AG09319 (cell line): ENCODE measurements at regions not wholly inside any gene's neighbourhood (a gene's known extent, or its start where the extent isn't known, plus 50 kb on each side); places are given as distances from the start of the nearest gene placed in this dataset.

Experiments used
- DNase-seq: peaks from one replicate; pipeline ENCODE4 v3.0.0-alpha.2; 2010; ENCODE audit warnings: low read depth; ENCODE audit errors: extremely low read depth
- CTCF ChIP-seq: IDR thresholded peaks from 2 replicates; pipeline ENCODE4 v1.5.1; 2011; ENCODE audit warnings: low read depth, mild to moderate bottlenecking, inconsistent platforms, low read length, moderate library complexity

GRCh38 chr22:36088292-36088691 is 59.7 kb upstream of the RBFOX2 start:
- no peak for TF ChIP-seq CTCF
- DNase-seq: no peak

- no peak for TF ChIP-seq CTCF
- no peak for DNase-seq
Observed at GRCh38 chr22:36087784-36088183, 59.2 kb upstream of the RBFOX2 start.

DNA sequence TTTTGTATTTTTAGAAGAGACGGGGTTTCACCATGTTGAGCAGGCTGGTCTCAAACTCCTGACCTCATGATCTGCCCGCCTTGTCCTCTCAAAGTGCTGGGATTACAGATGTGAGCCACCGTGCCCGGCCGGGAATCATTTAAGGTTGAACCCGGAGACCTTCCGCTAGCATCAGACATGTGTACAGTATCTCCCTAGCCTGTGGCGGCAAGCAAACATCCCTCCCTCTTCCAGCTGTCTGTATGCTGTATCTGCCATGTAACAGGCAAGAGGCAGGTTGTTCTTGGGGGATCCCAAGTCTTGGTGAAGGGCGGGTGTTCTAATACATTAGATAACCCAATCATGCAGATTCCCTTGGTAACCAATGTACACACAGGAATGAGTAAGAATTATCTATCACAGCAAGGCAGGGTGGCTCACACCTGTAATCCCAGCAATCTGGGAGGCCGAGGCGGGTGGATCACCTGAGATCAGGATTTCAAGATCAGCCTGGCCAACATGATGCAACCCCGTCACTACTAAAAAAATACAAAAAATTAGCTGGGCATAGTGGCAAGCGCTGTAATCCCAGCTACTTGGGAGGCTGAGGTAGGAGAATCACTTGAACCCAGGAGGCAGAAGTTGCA is 58.1 kb upstream of the RBFOX2 start:
- DNase-seq: no peak
- TF ChIP-seq CTCF: no peak

DNA sequence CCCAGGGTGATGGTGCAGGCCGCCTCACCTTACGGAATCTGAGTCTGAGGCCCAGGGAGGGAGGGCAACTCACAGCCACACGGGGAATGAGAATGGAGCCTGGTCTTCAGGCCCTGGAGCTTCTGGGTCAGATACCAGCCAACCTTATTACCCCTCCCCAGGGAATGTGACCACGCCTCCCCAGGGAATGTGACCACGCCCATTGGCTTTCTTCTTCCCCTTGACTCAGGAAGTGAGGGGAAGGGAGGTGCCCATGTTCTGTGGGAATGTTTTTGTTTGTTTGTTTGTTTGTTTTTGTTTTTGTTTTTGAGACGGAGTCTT is 57.5 kb upstream of the RBFOX2 start:
- DNase-seq: no peak
- TF ChIP-seq CTCF: no peak

DNA sequence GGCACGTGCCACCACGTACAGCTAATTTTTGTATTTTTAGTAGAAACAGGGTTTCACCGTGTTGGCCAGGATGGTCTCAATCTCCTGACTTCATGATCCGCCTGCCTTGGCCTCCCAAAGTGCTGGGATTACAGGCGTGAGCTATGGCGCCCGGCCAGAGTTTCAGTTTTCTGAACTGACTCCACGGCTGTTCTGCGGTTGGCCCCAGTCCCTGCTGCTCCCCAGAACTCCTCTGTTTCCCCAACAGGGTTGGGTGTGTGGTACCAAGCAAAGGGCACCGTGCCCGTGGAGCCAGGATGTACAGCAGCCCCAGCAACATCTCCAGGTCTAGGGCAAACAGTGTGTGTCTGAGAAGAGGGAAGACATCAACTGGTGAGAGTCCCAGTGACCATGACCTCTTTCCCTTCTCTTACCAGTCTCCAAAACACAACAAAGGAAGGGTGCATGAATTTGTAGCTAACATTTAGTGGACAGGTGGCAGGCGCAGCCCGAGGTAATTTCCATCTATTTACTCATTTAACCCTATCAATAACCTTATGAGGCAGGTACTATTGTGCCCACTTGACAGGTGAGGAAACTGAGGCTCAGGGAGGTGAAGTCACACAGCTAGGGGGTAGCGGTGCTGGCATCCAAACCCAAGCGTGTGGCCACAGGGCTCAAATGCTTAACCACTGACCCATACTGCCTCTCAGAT is 57.0 kb upstream of the RBFOX2 start:
- TF ChIP-seq CTCF: no peak
- DNase-seq: no peak

DNA sequence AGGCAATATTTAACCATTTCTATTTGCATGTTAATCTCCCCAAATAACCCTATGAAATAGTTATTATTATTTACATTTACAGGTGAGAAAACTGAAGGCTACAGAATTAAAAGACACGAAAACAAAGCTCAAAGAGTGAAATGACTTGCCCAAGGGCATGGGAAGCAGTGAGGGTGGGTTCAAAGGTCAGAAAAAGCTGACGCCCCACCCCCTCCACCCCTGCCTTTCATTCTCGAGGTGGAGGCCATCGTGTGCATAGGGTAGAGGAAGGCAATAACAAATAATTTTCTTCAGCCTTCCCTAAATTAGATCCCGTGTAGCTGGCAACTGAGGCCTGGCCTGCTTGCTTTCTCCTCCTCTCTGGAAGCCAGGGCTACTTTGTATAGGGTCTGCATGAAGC is 56.1 kb upstream of the RBFOX2 start:
- no peak for TF ChIP-seq CTCF
- no peak for DNase-seq

DNA sequence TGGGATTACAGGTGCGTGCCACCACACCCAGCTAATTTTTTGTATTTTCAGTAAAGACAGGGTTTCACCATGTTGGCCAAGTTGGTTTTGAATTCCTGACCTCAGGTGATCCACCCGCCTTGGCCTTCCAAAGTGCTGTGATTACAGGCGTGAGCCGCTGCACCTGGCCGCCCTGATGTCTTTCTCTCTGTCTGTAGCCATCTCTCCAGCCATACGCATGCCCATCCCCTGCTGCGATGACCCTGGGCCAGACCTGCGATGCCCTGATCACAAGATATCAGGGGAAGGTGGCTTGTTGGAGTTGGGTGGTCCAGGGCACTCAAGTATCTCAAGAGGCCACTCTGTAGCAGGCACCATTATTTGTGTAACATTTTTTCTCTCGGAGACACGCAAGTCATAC is 54.4 kb upstream of the RBFOX2 start:
- no peak for TF ChIP-seq CTCF

More for the DNA sequence above, 54.4 kb upstream of the RBFOX2 start:
- DNase-seq: no peak
